ENCODE measurements at regions not wholly inside any gene's neighbourhood (a gene's known extent, or its start where the extent isn't known, plus 50 kb on each side); places are given as distances from the start of the nearest gene placed in this dataset.

DNA sequence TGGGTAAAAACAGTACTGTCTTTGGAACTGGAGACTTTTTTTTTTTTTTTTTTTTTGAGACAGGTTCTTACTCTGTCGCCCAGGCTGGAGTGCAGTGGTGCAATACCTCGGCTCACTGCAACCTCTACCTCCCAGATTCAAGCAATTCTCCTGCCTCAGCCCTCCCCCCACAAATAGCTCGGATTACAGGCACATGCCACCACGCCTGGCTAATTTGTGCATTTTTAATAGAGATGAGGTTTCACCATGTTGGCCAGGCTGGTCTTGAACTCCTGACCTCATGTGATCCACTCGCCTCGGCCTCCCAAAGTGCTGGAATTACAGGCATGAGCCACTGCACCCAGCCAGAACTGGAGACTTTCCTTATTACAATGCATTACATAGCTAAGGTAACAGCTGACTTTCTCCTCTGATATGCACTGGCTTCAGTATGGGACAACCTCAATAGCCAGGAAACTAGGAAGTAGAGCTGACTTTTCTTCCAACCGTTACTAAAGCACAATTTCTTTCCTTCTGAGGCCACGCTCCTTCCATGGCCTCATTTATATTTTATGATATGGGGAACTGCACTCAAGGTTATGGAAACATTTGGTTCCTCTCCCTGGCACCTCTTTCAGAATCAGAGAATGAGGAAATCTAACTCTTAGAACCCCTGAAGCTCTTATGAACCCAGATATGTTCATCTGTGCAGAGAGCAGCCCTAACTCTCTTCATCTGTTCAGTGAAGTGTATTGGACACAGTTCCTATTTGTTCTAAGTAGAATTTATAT lies 53.5 kb upstream of the FAM9B start:
- DNase-seq = no peak

DNA sequence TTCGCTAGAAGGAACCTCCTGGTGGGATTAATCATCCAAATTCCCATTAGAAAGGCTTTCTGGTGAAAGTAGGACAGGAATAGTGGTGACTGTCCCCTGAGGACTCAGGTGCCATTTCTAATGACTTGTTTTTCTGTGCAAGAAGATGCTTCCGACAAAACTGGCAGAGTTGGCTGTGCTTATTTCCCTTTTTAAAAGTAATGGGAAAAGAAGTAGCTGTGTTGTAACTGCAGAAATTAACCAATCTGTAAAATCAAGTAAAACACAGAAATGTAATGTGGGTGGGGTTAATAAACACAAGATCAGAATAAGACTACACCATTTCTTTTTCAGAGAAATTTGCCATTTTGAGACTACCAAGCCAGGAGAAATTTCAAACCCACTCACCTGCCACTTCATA lies 55.0 kb upstream of the FAM9B start:
- DNase-seq = no peak

DNA sequence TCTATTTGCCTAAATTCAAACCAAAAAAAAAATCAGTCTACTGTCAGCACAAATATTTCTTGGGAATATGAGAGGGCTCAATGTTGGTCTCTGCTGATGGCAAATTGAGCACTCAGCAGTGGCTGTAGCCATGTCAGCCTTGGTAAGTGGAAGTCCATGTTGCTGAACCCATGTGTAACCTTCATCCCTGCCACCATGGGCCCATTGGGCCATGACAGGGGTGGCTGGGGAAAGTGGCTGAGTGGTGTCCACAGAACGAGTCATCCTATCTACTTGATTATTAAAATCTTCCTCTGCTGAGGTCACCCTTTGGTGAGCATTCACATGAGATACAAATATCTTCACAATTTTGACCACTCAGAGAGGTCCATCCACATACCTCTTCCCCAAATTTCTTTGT lies 56.8 kb upstream of the FAM9B start:
- DNase-seq = no peak

DNA sequence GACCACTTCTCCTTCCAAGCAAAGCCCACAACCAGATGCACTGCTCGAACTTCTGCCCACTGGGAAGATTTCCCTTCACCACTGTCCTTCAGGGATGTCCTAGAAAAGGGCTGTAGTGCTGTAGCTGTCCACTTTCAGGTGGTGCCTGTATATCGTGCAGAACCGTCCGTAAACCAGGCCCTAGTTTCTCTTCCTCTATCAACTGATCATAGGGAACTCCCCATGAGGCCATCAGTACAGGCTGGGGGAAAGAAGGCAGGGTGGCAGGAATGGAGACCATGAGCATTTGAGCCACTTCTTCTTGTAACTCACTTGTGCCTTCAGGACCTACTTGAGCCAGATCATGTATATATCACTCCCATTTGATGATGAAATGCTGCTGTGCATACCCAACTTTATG lies 57.3 kb upstream of the FAM9B start:
- DNase-seq = no peak

DNA sequence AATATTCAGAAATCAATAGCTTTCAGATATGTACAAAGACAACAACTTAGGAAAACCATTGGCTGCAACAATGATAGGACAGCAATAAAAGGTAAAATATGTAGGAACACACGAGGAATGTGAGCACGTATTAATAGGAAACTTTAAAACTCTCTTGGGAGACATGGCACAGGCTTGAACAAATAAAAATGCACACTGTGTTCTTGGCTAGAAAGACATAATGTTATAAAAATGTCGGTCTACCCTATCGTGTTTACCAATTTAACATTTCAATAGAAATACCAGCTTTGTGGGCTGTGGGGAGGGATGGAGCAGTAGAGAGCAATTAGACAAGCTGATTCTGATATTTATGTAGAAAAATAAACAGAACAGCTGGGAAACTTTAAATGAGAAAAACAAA lies 69.0 kb upstream of the FAM9B start:
- no peak for DNase-seq

DNA sequence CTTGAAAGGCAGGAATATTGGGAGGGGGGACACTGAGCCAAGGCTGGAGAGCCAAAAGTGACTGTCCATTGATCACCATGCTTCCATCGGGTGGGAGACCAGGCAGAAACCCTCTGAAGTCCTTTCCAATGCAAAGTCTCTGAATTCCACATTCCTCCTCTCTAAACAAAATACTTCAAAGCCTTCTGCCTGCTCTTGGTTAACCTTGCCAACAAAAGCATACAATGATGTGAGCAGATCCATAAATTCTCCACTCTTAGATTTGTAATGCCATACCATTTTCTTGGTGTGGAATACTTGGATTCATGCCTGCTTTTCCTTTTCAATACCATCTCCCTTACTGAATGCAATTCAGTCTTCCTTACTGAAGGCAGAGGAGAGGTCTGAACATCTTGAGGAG lies 74.1 kb upstream of the FAM9B start:
- no peak for DNase-seq

DNA sequence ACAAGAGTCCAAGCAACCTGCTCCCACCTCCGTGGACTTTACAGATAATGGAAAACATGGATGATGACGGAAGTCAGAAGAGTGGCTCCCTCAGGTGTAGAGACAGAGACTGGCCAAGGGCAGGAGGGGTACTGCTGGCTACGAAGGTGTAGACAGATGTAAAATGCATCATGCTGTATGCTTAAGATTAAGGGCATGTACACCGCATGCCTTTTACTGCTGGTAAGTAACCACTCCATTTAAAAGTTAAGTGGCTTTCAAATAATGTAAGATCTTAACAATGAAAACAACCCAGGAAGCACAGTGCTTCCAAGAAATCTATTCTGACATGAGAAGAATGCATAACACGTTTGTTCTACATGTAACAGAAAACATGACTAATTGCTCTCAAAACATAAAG lies 76.9 kb upstream of the FAM9B start:
- DNase-seq = no peak

DNA sequence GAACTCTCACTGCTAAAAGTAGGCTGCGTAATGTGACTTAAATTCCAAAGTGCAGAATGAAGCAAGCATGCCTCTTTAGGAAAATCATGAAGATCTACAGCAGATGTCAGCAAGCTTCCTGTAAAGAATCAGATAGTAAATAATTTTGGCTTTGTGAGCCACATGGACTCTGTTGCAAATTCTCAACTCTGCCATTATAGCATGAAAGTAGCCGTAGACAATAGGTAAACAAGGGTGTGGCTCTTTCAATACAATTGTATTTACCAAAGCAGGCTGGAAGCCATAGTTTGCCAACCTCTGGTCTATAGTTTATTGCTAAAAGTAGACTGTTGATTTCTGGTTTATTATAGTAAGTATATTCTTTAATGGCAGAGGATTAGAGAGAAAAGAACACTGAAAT lies 80.3 kb upstream of the FAM9B start:
- DNase-seq = no peak

DNA sequence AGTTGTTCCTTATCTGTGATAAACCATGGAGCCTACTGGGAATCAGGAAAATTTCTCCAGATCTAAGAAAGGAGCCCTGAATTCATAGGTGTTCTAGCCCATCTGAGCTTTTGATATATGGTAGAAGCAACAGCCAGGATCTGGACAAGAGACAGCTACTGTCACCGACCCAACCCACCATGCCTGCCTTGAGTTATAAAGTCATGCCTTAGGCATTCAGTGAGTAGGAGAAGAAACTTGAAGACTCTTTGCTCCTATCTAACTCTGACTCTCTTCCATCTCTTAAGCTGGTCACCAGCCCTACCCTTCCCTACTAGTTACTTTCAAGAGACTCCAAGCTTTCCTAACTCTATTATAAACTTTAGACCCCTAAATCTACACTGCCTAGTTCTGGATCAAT lies 83.9 kb upstream of the FAM9B start:
- no peak for DNase-seq

DNA sequence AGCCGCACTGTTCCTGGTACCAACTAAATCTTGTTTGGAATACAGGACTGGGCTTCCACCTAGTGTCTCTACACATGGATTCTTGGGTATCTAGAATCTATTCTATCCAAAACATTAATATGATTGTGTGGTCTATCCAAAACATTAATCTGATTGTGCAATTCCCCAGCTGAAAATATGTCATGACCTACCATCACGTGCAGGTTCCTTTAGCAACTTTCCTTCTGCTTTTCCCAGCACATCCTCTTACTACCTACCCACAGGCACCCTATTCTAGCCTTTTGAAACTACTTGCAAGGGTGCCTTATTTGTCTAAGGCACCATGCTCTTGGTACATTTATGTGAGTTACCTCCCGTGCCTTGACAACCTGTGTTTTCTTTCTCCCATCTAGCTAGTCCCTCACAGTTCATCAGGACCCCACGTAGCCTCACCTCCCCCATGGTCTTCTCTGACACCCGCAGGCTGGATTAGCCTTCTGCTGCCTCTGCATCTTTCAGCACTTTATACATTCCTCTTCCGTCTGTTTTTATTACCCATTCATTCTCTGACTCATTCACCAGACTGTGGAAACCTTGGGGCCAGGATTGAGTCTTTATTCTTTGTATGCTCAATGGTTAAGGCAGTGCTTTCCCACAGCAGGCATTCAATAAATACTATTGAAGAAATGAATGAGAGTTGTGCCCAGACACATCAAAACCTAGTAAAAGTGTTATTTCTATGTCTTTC lies 88.8 kb upstream of the FAM9B start:
- no peak for DNase-seq

DNA sequence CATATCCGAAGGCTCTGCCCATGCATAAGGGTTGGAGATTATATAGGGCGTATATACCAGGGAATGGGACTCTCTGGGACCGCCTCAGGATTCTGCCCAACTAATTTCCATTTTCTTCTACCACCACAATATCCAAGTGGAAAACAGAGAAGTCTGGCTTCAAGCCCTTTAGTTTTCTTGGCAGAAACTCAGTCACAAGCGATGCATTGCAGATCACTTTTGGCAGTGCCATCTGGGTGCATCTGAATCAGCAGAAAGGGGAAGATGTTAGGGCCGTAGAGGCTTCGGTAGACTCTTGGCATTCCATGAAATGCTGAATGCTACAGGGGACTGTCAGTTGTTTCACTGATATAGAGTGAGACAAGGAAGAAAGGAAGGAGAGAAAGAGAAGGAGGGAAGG lies 94.1 kb upstream of the FAM9B start:
- no peak for DNase-seq

DNA sequence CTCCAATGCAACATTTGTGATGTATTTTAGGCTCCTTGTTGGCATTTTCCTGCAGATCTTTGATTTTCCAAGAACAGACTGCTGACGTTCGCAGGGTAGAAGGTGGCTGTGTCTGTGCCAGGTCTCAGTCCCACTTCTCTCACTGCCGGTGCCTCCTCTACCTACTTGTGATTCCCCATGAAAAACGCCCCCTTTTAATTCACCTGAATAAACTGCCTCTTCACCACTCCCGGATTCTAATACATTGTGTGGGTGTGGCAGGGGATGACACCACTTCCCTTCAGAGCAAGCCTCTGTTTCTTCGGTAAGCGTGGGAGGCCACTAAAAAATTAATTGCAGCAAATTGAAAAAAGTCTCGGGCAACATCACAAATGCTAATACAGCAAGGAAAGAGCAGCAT lies 96.1 kb upstream of the FAM9B start:
- DNase-seq = no peak

DNA sequence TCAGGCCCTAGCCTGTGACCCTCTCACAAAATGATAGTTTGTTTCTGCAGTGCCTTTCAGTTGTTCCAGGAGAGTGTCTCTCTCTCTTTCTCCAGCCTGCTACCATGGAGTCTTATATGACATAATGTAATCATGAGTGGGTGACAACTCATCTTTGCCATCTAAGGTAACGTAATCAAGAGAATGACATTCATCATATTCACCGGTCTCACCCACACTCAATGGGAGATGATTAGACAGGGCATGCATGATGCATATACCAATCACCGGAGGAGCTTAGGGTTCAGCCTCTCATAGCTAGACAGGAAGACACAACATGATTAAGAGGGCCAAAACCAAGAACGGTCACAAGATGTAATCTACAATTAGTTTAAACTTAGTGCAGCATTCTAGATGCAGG lies 97.1 kb upstream of the FAM9B start:
- no peak for DNase-seq

DNA sequence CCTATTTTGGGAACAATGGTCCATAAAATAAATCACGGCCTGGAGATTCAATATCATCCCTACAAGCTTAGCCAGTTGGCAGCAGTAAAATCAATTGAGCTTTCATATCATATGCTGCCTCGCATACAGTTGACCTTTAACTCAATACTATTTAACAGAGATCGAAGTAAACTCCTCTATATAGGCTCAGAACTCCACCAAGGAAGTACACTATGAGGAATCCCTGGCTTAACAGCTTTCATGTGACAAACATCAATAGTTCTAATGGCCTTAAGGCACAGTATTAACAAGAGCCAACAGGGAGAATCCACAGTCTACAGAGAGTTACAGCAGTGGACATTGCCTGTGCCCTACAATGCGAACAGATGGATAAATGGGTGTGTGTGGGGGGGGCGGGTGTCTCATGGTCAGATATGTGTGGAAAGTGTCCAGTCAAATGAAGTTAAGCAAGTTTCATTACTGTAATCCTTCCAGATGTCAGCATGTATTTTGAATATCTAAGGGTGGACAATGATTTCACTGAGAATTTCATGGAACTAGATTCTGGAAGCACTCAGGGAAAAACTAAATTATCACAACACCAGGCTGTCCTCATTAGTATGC lies 98.2 kb upstream of the FAM9B start:
- DNase-seq = no peak

DNA sequence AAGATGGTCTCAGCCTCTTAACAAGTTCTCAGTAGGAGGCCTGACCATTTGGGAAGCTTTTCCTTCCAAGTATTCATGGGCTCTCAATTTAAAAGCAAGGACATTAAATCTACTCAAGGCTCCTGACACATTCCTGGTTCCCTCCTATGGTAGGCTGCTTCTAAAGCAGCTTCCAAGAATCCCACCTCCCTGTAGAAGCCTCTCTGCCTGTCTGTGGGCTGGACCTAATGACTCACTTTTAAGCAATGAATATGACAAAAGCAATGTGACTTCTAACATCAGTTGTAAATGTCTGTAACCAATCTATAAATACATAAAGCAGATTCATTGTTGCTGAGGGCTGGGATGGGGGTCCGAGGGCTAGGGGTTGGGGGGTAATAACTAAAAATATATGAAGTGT lies 99.5 kb upstream of the FAM9B start:
- no peak for DNase-seq

DNA sequence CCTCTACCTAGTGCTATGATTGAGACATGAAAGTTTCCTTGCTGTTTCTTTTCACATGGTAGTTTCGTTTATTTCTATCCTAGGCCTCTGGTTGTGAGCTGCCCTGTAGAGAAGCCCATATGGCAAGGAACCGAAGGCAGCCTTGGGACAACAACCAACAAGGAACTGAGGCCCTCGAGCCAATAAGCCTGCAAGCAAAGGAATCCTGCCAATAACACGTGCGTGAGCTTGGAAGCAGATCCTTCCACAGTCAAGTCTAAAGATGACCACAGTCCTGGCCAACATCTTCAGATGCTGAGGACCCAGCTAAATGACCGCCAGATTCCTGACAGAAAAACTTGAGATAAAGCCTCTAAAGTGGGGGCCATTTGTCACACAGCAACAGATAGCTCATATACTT lies 100.4 kb upstream of the FAM9B start:
- DNase-seq = no peak

DNA sequence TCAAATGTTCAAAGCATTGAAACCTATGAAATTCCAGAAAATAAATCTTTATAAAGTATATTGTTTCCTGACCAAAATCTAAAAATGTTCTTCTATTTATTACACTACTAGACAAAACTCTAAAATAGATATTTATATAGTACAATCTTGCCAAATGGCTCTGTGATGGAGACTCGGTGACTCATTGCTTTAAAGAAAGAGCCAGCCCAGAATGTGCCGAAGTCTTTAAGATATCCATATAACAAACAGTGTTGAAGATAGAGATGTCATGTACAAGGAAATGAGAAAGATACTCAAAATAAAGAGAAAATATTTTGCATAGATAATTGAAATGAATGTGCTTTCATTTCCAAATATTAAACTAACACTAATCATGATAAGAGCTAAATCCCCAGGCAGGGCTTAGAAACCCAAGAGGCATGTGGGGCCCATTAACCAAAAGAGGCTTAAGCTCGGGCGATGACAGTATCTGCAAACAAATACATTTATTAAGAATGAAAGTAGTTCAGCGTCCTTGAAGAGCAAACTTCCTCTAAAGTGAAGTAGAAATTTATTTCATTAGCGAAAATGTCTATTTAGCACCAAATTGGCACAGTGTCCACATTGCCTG lies 102.1 kb upstream of the FAM9B start:
- DNase-seq = no peak

DNA sequence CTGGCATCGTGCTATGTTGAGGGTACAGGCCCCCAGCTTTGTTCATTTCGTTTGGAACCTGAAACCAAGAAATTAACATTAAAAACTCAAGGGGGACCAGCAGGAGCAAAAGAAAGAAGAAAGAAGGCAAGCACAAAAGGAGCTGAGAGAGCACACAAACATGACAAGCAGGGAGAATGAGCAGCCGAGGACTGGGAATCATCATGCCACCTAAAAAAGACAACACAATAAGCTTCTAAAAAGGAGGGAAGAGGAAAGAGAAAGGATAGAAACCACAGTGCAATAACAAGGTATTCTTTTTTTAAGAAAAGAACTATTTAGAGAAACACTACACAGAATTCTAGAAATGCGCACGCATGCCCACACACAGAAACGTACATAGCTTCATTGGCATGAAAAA lies 103.2 kb upstream of the FAM9B start:
- no peak for DNase-seq

DNA sequence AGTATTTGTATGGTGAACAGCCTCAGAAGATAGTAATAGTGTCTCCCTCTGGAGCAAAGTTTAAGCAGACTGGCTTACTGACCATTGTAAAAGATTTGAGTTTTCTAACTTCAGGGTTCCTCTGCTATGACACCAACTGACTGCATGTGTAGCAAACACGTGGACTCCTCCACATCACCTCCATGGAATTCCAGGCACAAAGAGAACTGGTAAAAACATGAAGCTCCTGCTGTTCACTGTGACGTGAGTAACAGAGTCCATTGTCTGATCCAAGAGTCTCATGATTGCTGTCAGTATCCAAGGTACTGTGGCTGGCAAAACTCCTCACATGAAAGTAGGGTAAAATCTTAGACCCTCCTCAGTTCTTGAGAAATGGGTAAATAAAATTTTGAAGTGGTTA lies 107.6 kb upstream of the FAM9B start:
- DNase-seq = no peak

DNA sequence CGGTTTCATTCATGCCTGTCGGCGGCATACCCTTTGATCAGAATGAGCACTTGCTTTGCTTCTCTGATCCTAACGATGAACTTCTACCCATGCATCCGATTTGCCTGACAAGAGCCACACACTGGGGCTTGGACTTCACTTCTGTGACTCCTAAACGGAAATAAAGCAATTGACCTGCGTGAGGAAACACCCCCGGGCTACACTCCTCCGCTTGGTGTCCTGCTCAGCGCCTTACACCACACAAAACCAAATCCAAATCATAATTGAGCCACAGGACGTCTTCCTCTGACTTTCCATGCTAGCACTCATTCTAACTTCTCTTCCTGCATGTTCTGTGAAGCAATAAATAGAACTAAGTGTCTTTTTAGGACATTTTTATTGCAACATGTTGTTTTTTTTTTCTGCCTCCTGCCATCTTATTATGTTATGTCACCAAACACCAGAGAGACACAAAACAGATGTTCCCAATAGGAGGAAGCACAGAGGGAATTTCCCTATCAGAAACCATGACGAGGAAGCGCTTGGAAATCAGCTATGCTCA lies 110.8 kb upstream of the FAM9B start:
- no peak for DNase-seq

DNA sequence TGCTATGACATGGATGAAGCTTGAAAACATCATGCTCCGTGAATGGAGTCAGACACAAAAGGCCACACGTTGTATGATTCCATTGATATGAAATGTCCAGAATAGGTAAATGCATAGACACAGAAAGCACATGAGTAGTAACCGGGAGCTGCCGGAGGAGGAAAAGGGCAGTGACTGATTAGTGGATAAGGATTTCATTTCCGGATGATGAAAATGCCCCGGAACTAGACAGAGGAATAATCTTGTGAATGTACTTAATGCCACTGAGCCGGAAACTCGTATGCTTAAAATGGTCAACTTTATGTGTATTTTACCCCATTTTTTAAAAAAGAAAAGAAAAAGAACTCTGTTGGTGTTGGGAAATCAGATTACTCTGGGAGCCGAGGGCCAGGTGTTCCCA lies 112.7 kb upstream of the FAM9B start:
- DNase-seq = no peak

DNA sequence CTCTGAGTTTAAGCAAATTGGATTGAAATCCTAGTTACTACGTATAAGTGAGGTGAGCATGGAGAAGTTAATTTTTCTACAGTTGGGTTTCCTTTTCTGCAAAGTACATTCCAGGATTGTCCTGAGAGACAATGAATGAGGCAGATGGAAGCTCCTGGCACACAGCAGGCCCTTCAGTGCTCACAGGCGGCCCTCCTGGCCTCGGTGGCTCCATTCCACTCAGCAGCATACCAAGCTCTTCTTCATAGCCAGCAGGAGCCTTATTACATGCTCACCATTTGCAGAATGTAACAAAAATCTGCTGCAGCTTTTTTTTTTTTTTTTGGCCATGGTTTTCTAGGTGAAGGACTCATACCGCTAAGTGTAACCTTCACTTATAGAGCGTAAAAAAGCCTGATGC lies 113.2 kb upstream of the FAM9B start:
- DNase-seq = no peak

DNA sequence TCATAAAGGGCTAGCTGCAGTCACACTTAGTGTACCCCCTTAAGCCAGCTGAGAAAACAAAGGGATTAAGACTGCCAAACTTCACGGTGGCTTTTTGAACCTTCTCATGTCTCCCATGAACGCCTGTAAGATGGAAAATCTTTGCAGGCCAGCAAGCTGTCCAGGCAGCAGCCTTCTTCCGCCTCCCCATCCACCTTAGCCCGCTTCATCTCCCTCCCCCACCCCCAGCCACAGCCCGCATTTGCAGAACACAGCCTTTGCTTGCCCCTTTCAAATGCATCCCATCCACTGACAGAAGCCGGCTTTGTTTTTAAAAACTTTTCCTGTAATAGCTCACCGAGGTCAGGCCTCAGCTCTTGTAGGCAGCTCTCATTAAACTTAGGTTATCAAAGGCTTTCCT lies 113.8 kb upstream of the FAM9B start:
- DNase-seq = no peak

Data from NCI-H2227 treated with DMSO at 0.1 percent for 48 hours (cell line).